ENCODE measurements at regions not wholly inside any gene's neighbourhood (a gene's known extent, or its start where the extent isn't known, plus 50 kb on each side); places are given as distances from the start of the nearest gene placed in this dataset.
"Not testable (repeated sequence)": the region's sequence is repeated elsewhere in the genome, so short reads cannot be mapped to it uniquely, and the experiment has no call there.

GRCh38 chr1:212495766-212496494 is 63.2 kb downstream of the NENF start:
- no peak for DNase-seq

- DNase-seq: no peak
Observed at GRCh38 chr1:212496682-212497081, 64.0 kb downstream of the NENF start.

- DNase-seq: no peak
Observed at GRCh38 chr1:212497553-212497952, 64.8 kb downstream of the NENF start.

- no peak for DNase-seq
Observed at GRCh38 chr1:212498283-212499040, 65.7 kb downstream of the NENF start.

- DNase-seq: no peak
Observed at GRCh38 chr1:212500351-212500750, 67.6 kb downstream of the NENF start.

- no peak for DNase-seq
Observed at GRCh38 chr1:212500983-212501382, 68.3 kb downstream of the NENF start.

GRCh38 chr1:212503714-212504113 is 71.0 kb downstream of the NENF start:
- no peak for DNase-seq

GRCh38 chr1:212504171-212504803 is 71.6 kb downstream of the NENF start:
- DNase-seq: no peak

- DNase-seq: no peak
Observed at GRCh38 chr1:212506666-212507065, 73.9 kb downstream of the NENF start.

- no peak for DNase-seq
Observed at GRCh38 chr1:212507369-212507768, 74.6 kb downstream of the NENF start.

- DNase-seq: no peak
Observed at GRCh38 chr1:212512816-212513559, 80.3 kb downstream of the NENF start.

- no peak for DNase-seq
Observed at GRCh38 chr1:212513586-212513985, 80.9 kb downstream of the NENF start.

- DNase-seq: peak; percentile 12
Observed at GRCh38 chr1:212514056-212514614, 81.4 kb downstream of the NENF start.

- DNase-seq: no peak
Observed at GRCh38 chr1:212514782-212515181, 82.1 kb downstream of the NENF start.

- no peak for DNase-seq
Observed at GRCh38 chr1:212515329-212515760, 82.6 kb downstream of the NENF start.

GRCh38 chr1:212516012-212516411 is 83.3 kb downstream of the NENF start:
- DNase-seq: not testable (repeated sequence)

GRCh38 chr1:212518188-212519054 is 85.7 kb downstream of the NENF start:
- DNase-seq: no peak

- no peak for DNase-seq
Observed at GRCh38 chr1:212519131-212519530, 86.4 kb downstream of the NENF start.

GRCh38 chr1:212520299-212520698 is 87.6 kb downstream of the NENF start:
- DNase-seq: no peak

- DNase-seq: no peak
Observed at GRCh38 chr1:212520746-212521145, 87.8 kb upstream of the ATF3 start.

GRCh38 chr1:212525479-212526110 is 83.0 kb upstream of the ATF3 start:
- DNase-seq: no peak
